GM19324 (cell line): ENCODE measurements at regions not wholly inside any gene's neighbourhood (a gene's known extent, or its start where the extent isn't known, plus 50 kb on each side); places are given as distances from the start of the nearest gene placed in this dataset.
"Not testable (repeated sequence)": the region's sequence is repeated elsewhere in the genome, so short reads cannot be mapped to it uniquely, and the experiment has no call there.

ENCODE experiments used
- ATAC-seq: cut with Tn5 transposase; IDR thresholded peaks from one replicate; pipeline ENCODE4 v1.9.1; 2021; ENCODE audit warnings: mild to moderate bottlenecking, moderate library complexity; ENCODE audit not compliant: unreplicated experiment, low FRiP score

- no peak for ATAC-seq
Measured at GRCh38 chr18:11468617-11469016, 140.8 kb upstream of the SLC35G4 start.

- ATAC-seq, result no peak
Measured at GRCh38 chr18:11468120-11468519, 141.3 kb upstream of the SLC35G4 start.

GRCh38 chr18:11467611-11468010 lies 141.8 kb upstream of the SLC35G4 start:
- no peak for ATAC-seq

DNA sequence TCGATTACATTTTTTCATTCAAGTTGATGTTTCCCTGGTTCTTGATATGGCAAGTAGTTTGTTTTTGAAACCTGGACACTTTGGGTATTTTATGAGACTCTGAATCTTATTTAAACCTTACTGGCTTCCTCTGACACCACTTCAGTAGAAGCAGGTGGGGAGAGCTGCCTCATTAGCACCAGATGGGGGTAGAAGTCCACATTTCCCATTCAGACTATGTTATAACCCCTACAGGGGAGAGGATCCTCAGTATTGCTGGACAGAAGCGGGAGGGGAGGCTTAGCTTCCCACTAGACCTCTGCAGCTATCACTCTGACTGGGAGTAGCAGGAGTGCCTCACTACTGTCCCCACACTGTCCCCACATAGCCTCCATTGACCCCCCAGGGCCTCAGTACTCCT lies 145.3 kb upstream of the SLC35G4 start:
- no peak for ATAC-seq

GRCh38 chr18:11458447-11458846 lies 150.9 kb upstream of the SLC35G4 start:
- no peak for ATAC-seq

DNA sequence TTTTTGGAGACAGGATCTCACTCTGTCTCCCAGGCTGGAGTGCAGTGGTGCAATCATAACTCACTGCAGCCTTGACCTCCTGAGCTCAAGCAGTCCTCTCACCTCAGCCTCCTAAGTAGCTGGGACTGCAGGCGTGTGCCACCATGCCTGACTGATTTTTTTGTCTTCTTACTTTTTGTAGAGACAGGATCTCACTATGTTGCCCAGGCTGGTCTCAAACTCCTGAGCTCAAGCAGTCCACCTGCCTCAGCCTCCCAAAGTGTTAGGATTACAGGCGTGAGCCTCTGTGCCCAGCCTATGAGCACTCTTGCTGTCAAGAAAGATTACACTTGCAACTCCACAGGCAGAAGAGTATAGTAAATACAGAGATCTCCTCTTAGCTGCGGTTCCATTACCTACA lies 151.5 kb upstream of the SLC35G4 start:
- not testable (repeated sequence) for ATAC-seq

DNA sequence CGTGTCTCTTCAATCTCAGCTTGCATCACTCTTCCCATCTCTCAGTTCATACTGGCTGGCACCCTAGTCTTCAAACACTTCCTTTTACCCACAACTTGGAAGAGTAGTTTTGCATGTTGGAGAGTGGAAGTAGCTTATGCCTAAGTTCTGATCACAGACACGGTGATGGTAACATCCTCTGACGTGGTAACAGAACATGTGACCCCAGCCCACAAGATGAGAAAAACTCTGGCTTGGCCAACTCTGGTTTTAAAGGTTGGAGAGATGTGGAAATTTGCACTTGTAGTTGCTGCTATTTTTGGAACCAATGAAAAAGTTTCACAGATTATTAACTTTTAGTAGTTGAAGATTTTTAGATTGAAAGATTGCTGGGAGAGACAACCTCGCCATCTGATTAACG lies 155.4 kb upstream of the SLC35G4 start:
- no peak for ATAC-seq

DNA sequence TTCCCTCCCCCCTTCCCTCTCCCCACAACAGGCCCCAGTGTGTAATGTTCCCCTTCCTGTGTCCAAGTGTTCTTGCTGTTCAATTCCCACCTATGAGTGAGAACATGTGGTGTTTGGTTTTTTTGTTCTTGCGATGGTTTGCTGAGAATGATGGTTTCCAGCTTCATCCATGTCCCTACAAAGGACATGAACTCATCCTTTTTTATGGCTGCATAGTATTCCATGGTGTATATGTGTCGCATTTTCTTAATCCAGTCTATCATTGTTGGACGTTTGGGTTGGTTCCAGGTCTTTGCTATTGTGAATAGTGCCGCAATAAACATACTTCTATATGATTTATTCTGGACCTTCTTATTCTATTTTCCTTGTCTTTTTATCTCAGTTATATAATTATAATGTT lies 165.2 kb upstream of the SLC35G4 start:
- ATAC-seq, result not testable (repeated sequence)

GRCh38 chr18:11437046-11437445 lies 172.3 kb upstream of the SLC35G4 start:
- ATAC-seq, result no peak

- ATAC-seq, result no peak
Measured at GRCh38 chr18:11432360-11432811, 177.0 kb upstream of the SLC35G4 start.

DNA sequence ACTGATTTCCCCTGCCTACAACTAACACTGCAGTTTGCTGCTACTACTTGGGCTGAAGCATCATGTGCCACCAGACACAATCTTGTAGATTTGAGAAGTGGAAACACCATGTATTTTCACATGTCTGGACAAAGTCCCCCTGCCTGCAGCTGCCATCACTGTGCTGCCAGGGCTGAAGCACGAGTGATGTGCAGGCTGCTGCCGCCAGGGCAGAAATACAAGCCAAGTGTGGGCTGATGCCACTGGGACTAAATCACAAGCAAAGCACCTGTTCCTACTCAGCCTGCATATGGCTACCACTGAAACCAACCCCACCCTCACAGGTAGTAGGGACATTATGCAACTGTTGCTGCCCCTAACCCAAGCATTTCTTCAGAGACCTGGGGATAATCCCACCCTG lies 179.5 kb upstream of the SLC35G4 start:
- ATAC-seq, result no peak

- ATAC-seq, result no peak
Measured at GRCh38 chr18:11425211-11425610, 184.2 kb upstream of the SLC35G4 start.

GRCh38 chr18:11419338-11419737 lies 190.1 kb upstream of the SLC35G4 start:
- no peak for ATAC-seq

DNA sequence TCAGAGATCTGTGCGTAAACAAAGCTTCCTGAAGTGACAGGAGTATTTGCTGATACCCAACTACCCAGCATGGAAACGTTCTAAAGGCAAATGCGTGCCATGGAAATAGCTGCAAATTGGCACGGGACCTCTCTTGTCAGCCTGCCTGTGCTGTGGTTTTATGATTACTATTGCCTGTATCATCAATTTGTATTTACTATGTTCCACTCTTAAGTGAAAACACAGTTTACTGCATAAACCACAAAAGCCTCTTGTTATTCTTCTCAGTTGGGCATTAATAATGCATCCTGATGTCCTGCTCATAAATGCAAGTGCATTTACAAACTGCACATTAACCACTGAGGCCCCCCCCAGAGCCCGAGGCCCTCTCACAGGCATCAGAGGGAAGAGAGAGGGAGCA lies 196.6 kb upstream of the SLC35G4 start:
- ATAC-seq, result no peak

DNA sequence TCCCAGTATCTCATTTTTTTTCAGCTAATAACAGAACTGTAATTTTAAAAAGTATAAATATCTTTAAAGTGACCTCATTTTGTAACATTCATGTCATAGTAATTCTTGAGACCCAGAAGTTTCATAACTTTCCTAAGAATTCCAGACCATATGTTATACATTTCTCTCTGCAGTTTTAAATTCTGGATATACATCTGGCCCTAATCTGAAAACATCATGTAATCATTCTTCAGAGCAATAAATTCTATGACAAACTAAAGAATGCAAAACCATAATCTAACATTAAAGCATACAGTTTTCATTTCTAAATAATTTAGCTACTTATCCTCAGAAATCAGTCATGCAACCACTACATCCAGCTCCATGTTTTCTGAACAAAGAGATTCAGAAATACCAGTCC lies 198.3 kb upstream of the SLC35G4 start:
- no peak for ATAC-seq

GRCh38 chr18:11408555-11409065 lies 200.8 kb upstream of the SLC35G4 start:
- no peak for ATAC-seq

DNA sequence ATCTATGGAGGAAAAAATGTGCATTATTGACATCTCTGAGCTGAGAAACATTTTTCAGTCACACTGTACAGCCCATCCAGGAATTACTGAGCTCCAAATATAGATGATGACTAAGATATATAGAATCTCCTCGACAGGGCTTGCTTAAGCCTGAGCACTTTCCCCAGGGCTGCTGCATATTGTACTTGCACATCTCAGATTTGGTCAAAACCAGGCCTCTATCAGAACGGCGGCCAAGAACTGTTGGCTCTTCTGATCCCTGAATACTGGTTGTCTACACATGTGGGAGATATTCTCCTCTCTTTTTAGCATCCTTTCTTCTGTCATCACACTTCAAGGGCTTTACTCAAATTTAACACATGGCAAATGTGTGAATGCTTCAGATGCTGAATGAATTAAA lies 201.5 kb upstream of the SLC35G4 start:
- ATAC-seq, result no peak

DNA sequence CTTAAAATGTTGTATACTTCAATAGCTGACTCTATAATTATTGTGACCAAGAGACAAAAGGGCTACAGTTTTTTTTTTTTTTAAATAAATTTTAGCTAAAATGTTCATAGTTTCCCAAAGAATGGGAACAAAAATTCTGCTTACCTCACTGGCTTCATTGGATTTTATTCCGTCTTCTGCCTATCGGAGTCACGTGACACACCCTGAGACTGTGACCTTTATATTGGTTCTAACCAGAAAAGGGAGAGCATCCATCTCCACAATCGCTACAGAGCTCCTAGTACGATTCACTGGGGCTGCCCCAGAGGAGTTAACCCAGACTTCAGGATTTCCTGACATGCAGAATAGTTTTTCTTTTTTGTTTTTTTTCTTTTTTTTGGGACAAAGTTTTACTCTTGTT lies 203.6 kb upstream of the SLC35G4 start:
- ATAC-seq, result no peak

- ATAC-seq, result no peak
Measured at GRCh38 chr18:11400703-11401102, 208.7 kb upstream of the SLC35G4 start.

DNA sequence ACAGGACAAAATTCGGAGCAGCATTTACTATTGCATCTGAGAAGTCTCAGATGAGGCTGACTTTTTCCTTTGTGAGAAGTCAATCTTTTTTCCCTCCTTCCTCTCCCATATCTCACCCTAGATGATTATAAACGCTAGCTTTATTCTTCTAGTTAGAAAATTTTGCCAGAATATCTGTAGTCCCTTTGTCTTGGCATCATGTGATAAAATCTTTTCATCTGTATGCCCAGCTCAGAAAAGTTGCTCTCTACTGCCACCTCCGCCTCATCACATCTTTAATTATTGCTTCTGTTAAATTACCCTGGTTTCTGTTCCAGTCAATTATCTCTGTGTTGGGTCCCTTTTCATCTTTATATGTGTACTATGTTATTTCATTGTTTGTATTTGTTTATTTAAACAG lies 210.8 kb upstream of the SLC35G4 start:
- ATAC-seq, result no peak

GRCh38 chr18:11392980-11393885 lies 216.2 kb upstream of the SLC35G4 start:
- no peak for ATAC-seq

DNA sequence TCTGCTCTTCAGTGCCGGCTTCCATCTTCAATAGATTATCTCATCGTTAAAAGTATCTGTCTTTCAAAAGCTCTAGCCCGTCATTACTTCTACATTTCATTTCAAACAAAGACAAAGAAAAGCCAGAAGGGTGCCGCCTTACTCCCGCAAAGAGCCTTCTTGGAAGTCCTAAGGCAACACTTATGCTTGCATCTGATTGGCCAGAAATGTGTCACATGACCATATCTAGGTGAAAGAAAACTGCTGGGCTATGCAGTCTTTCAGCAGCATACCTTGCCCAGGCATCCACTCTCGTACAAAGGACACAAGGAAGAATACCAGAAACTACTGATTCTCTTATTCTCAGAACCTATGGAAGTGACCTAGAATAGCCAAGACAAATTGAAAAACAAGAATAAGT lies 217.1 kb upstream of the SLC35G4 start:
- no peak for ATAC-seq
